HG02642 (cell line): ENCODE measurements at regions not wholly inside any gene's neighbourhood (a gene's known extent, or its start where the extent isn't known, plus 50 kb on each side); places are given as distances from the start of the nearest gene placed in this dataset.

Experiments
- ATAC-seq: cut with Tn5 transposase; IDR thresholded peaks from one replicate; pipeline ENCODE4 v1.9.1; 2021; ENCODE audit warnings: mild to moderate bottlenecking; ENCODE audit not compliant: unreplicated experiment, poor library complexity

GRCh38 chr7:47221826-47222225, 360.1 kb downstream of the TNS3 start:
- no peak for ATAC-seq

- ATAC-seq: no peak
These were observed 363.3 kb downstream of the TNS3 start for GRCh38 chr7:47218378-47219176.

- no peak for ATAC-seq
These were observed 364.1 kb downstream of the TNS3 start for GRCh38 chr7:47217570-47218360.

- ATAC-seq: no peak
These were observed 364.8 kb downstream of the TNS3 start for GRCh38 chr7:47217086-47217485.

- ATAC-seq: no peak
These were observed 365.5 kb downstream of the TNS3 start for GRCh38 chr7:47216439-47216838.

- no peak for ATAC-seq
These were observed 366.3 kb downstream of the TNS3 start for GRCh38 chr7:47215640-47216039.

- ATAC-seq: no peak
These were observed 366.9 kb downstream of the TNS3 start for GRCh38 chr7:47215049-47215448.

GRCh38 chr7:47213276-47213675, 368.6 kb downstream of the TNS3 start:
- ATAC-seq: no peak

GRCh38 chr7:47211519-47211973, 370.4 kb downstream of the TNS3 start:
- peak; percentile 60 for ATAC-seq

- no peak for ATAC-seq
These were observed 371.5 kb downstream of the TNS3 start for GRCh38 chr7:47210281-47210854.

GRCh38 chr7:47207956-47208355, 374.0 kb downstream of the TNS3 start:
- no peak for ATAC-seq

GRCh38 chr7:47204709-47205108, 377.2 kb downstream of the TNS3 start:
- no peak for ATAC-seq

- no peak for ATAC-seq
These were observed 379.6 kb downstream of the TNS3 start for GRCh38 chr7:47202146-47202783.

GRCh38 chr7:47198159-47198558, 383.8 kb downstream of the TNS3 start:
- ATAC-seq: no peak

GRCh38 chr7:47197486-47197885, 384.4 kb downstream of the TNS3 start:
- ATAC-seq: no peak

- ATAC-seq: no peak
These were observed 385.2 kb downstream of the TNS3 start for GRCh38 chr7:47196737-47197136.

- no peak for ATAC-seq
These were observed 385.7 kb downstream of the TNS3 start for GRCh38 chr7:47196106-47196645.

GRCh38 chr7:47195641-47196040, 386.3 kb downstream of the TNS3 start:
- no peak for ATAC-seq

- ATAC-seq: no peak
These were observed 387.3 kb downstream of the TNS3 start for GRCh38 chr7:47194516-47195057.

GRCh38 chr7:47192978-47193377, 388.9 kb downstream of the TNS3 start:
- no peak for ATAC-seq
